ENCODE measurements at regions not wholly inside any gene's neighbourhood (a gene's known extent, or its start where the extent isn't known, plus 50 kb on each side); places are given as distances from the start of the nearest gene placed in this dataset.

GRCh38 chr12:33587784-33588712, 148.4 kb upstream of the SYT10 start:
- no peak overlapping the region for H3K4me3 ChIP-seq (replicated peaks; ENCODE audit: insufficient read depth, low read length)
- TF ChIP-seq GABPA (IDR thresholded peaks at IDR 0.05; ENCODE audit: low read depth) (no peak), SPI1 (IDR thresholded peaks at IDR 0.05; ENCODE audit: borderline replicate concordance, low read depth) (peak; percentile 91)
- peak overlapping the region; percentile 52 for H3K27ac ChIP-seq (replicated peaks)
- peak; percentile 21 to 69 for DNase-seq (ENCODE audit: low read depth in 1 of 2, low spot score in 1 of 2)
- H3K27me3 ChIP-seq (ENCODE audit: insufficient read depth, poor library complexity, severe bottlenecking): no peaks in the 10 kb centered on the region

- no peak for TF ChIP-seq SPI1 (IDR thresholded peaks at IDR 0.05; ENCODE audit: borderline replicate concordance, low read depth)
- TF ChIP-seq REST (IDR thresholded peaks at IDR 0.05; ENCODE audit: insufficient replicate concordance, low read depth): no peak
- TF ChIP-seq POLR2AphosphoS5 (IDR thresholded peaks at IDR 0.05; ENCODE audit: low read depth): no peak
- no peak for TF ChIP-seq CTCF (IDR thresholded peaks at IDR 0.05; ENCODE audit: insufficient read depth, low read length)
- no peak for TF ChIP-seq GABPA (IDR thresholded peaks at IDR 0.05; ENCODE audit: low read depth)
- Histone ChIP-seq H3K27me3 (ENCODE audit: insufficient read depth, poor library complexity, severe bottlenecking) (no peaks in the 10 kb centered on the region), H3K27ac (replicated peaks) (peak overlapping the region; percentile 52), H3K4me3 (replicated peaks; ENCODE audit: insufficient read depth, low read length) (no peak overlapping the region)
- DNase-seq (ENCODE audit: low read depth in 1 of 2, low spot score in 1 of 2): no peak
These were observed 149.2 kb upstream of the SYT10 start for GRCh38 chr12:33588725-33589405.

GRCh38 chr12:33589576-33590114, 150.0 kb upstream of the SYT10 start:
- Histone ChIP-seq H3K27me3 (ENCODE audit: insufficient read depth, poor library complexity, severe bottlenecking) (no peaks in the 10 kb centered on the region), H3K27ac (replicated peaks) (no peak overlapping the region), H3K4me3 (replicated peaks; ENCODE audit: insufficient read depth, low read length) (no peak overlapping the region)
- no peak for TF ChIP-seq CTCF (IDR thresholded peaks at IDR 0.05; ENCODE audit: insufficient read depth, low read length)
- no peak for TF ChIP-seq REST (IDR thresholded peaks at IDR 0.05; ENCODE audit: insufficient replicate concordance, low read depth)
- TF ChIP-seq POLR2AphosphoS5 (IDR thresholded peaks at IDR 0.05; ENCODE audit: low read depth): no peak
- TF ChIP-seq GABPA (IDR thresholded peaks at IDR 0.05; ENCODE audit: low read depth): no peak
- no peak for DNase-seq (ENCODE audit: low read depth in 1 of 2, low spot score in 1 of 2)

- TF ChIP-seq GABPA (IDR thresholded peaks at IDR 0.05; ENCODE audit: low read depth) (no peak), REST (IDR thresholded peaks at IDR 0.05; ENCODE audit: insufficient replicate concordance, low read depth) (no peak), CTCF (IDR thresholded peaks at IDR 0.05; ENCODE audit: insufficient read depth, low read length) (no peak), SPI1 (IDR thresholded peaks at IDR 0.05; ENCODE audit: borderline replicate concordance, low read depth) (no peak), POLR2AphosphoS5 (IDR thresholded peaks at IDR 0.05; ENCODE audit: low read depth) (no peak)
- H3K27ac ChIP-seq (replicated peaks): no peak overlapping the region
- no peak for DNase-seq (ENCODE audit: low read depth in 1 of 2, low spot score in 1 of 2)
These were observed 154.1 kb upstream of the SYT10 start for GRCh38 chr12:33593753-33594152.

More at GRCh38 chr12:33593753-33594152, 154.1 kb upstream of the SYT10 start:
- Histone ChIP-seq H3K27me3 (ENCODE audit: insufficient read depth, poor library complexity, severe bottlenecking) (no peaks in the 10 kb centered on the region), H3K4me3 (replicated peaks; ENCODE audit: insufficient read depth, low read length) (no peak overlapping the region)
